ENCODE measurements at regions not wholly inside any gene's neighbourhood (a gene's known extent, or its start where the extent isn't known, plus 50 kb on each side); places are given as distances from the start of the nearest gene placed in this dataset.

- TF ChIP-seq CTCF (conservative IDR thresholded peaks at IDR 0.05 in 1 of 2, IDR thresholded peaks at IDR 0.05 in 1 of 2; ENCODE audit: low read depth in 1 of 2, low read length in 2 of 2) (no peak), EZH2 (IDR thresholded peaks at IDR 0.05; ENCODE audit: low read length, missing control alignments) (no peak)
- H3K27me3 ChIP-seq (ENCODE audit: control insufficient read depth, insufficient read depth, low read length) = no peaks in the 10 kb centered on the region
- DNase-seq (ENCODE audit: low read depth in 2 of 2) = peak in 1 of 2 donors; percentile 74
- H3K4me2 ChIP-seq (ENCODE audit: extremely low read depth, insufficient read depth, low read length) = no peak overlapping the region
- H4K20me1 ChIP-seq (ENCODE audit: control insufficient read depth, extremely low read depth, insufficient read depth, low read length) = no peaks in the 10 kb centered on the region
- H3K4me3 ChIP-seq (replicated peaks in 1 of 4; ENCODE audit: control extremely low read depth in 1 of 4, insufficient read depth in 1 of 4, low read depth in 3 of 4, low read length in 4 of 4) = no peak overlapping the region
- peaks cover 6% of the 10 kb centered on the region for H3K4me1 ChIP-seq (ENCODE audit: control insufficient read depth, extremely low read depth, insufficient read depth, low read length)
- H3K36me3 ChIP-seq (ENCODE audit: control insufficient read depth, insufficient read depth, low read length) = peaks cover 1% of the 10 kb centered on the region
- no peak overlapping the region for H3K9ac ChIP-seq (ENCODE audit: insufficient read depth, low read length)
- peaks cover 79% of the 10 kb centered on the region for H3K79me2 ChIP-seq (ENCODE audit: control insufficient read depth, insufficient read depth, low read length)
- H2AFZ ChIP-seq (ENCODE audit: low read length) = no peak overlapping the region
- no peaks in the 10 kb centered on the region for H3K9me3 ChIP-seq (ENCODE audit: control insufficient read depth, insufficient read depth, low read depth, low read length)
- no peak overlapping the region for H3K27ac ChIP-seq (ENCODE audit: insufficient read depth, low read length)
These were observed 208.8 kb upstream of the IL12A start for GRCh38 chr3:159779883-159780282.

- Histone ChIP-seq H3K79me2 (ENCODE audit: control insufficient read depth, insufficient read depth, low read length) (peaks cover 71% of the 10 kb centered on the region), H3K27me3 (ENCODE audit: control insufficient read depth, insufficient read depth, low read length) (no peaks in the 10 kb centered on the region), H2AFZ (ENCODE audit: low read length) (no peak overlapping the region), H3K27ac (ENCODE audit: insufficient read depth, low read length) (no peak overlapping the region), H3K36me3 (ENCODE audit: control insufficient read depth, insufficient read depth, low read length) (no peaks in the 10 kb centered on the region), H3K4me2 (ENCODE audit: extremely low read depth, insufficient read depth, low read length) (no peak overlapping the region), H3K4me3 (replicated peaks in 1 of 4; ENCODE audit: control extremely low read depth in 1 of 4, insufficient read depth in 1 of 4, low read depth in 3 of 4, low read length in 4 of 4) (no peak overlapping the region), H3K9ac (ENCODE audit: insufficient read depth, low read length) (no peak overlapping the region), H3K9me3 (ENCODE audit: control insufficient read depth, insufficient read depth, low read depth, low read length) (no peaks in the 10 kb centered on the region), H3K4me1 (ENCODE audit: control insufficient read depth, extremely low read depth, insufficient read depth, low read length) (peaks cover 5% of the 10 kb centered on the region), H4K20me1 (ENCODE audit: control insufficient read depth, extremely low read depth, insufficient read depth, low read length) (no peaks in the 10 kb centered on the region)
- no peak for TF ChIP-seq EZH2 (IDR thresholded peaks at IDR 0.05; ENCODE audit: low read length, missing control alignments)
- TF ChIP-seq CTCF (conservative IDR thresholded peaks at IDR 0.05 in 1 of 2, IDR thresholded peaks at IDR 0.05 in 1 of 2; ENCODE audit: low read depth in 1 of 2, low read length in 2 of 2) = no peak
- DNase-seq (ENCODE audit: low read depth in 2 of 2) = no peak
These were observed 206.8 kb upstream of the IL12A start for GRCh38 chr3:159781867-159782266.

- H3K4me3 ChIP-seq (replicated peaks in 1 of 4; ENCODE audit: control extremely low read depth in 1 of 4, insufficient read depth in 1 of 4, low read depth in 3 of 4, low read length in 4 of 4) = no peak overlapping the region
- H3K4me2 ChIP-seq (ENCODE audit: extremely low read depth, insufficient read depth, low read length) = no peak overlapping the region
- no peaks in the 10 kb centered on the region for H3K9me3 ChIP-seq (ENCODE audit: control insufficient read depth, insufficient read depth, low read depth, low read length)
- no peaks in the 10 kb centered on the region for H3K36me3 ChIP-seq (ENCODE audit: control insufficient read depth, insufficient read depth, low read length)
- no peak for DNase-seq (ENCODE audit: low read depth in 2 of 2)
- H3K27me3 ChIP-seq (ENCODE audit: control insufficient read depth, insufficient read depth, low read length) = no peaks in the 10 kb centered on the region
- no peak overlapping the region for H2AFZ ChIP-seq (ENCODE audit: low read length)
- peaks cover 10% of the 10 kb centered on the region for H3K4me1 ChIP-seq (ENCODE audit: control insufficient read depth, extremely low read depth, insufficient read depth, low read length)
- no peak for TF ChIP-seq CTCF (conservative IDR thresholded peaks at IDR 0.05 in 1 of 2, IDR thresholded peaks at IDR 0.05 in 1 of 2; ENCODE audit: low read depth in 1 of 2, low read length in 2 of 2)
- no peak for TF ChIP-seq EZH2 (IDR thresholded peaks at IDR 0.05; ENCODE audit: low read length, missing control alignments)
- H3K27ac ChIP-seq (ENCODE audit: insufficient read depth, low read length) = no peak overlapping the region
- H3K79me2 ChIP-seq (ENCODE audit: control insufficient read depth, insufficient read depth, low read length) = peaks cover 67% of the 10 kb centered on the region
- H4K20me1 ChIP-seq (ENCODE audit: control insufficient read depth, extremely low read depth, insufficient read depth, low read length) = no peaks in the 10 kb centered on the region
- no peak overlapping the region for H3K9ac ChIP-seq (ENCODE audit: insufficient read depth, low read length)
These were observed 205.8 kb upstream of the IL12A start for GRCh38 chr3:159782724-159783421.
